ENCODE measurements at regions not wholly inside any gene's neighbourhood (a gene's known extent, or its start where the extent isn't known, plus 50 kb on each side); places are given as distances from the start of the nearest gene placed in this dataset.

GRCh38 chr3:110753516-110753915, 318.1 kb upstream of the NECTIN3 start:
- DNase-seq (ENCODE audit: low spot score): no peak

- no peak for DNase-seq (ENCODE audit: low spot score)
These were observed 317.3 kb upstream of the NECTIN3 start for GRCh38 chr3:110754212-110754916.

- no peak for DNase-seq (ENCODE audit: low spot score)
These were observed 316.3 kb upstream of the NECTIN3 start for GRCh38 chr3:110755345-110755744.

- no peak for DNase-seq (ENCODE audit: low spot score)
These were observed 314.9 kb upstream of the NECTIN3 start for GRCh38 chr3:110756705-110757104.

- DNase-seq (ENCODE audit: low spot score): no peak
These were observed 313.4 kb upstream of the NECTIN3 start for GRCh38 chr3:110758208-110758607.

- no peak for DNase-seq (ENCODE audit: low spot score)
These were observed 304.5 kb upstream of the NECTIN3 start for GRCh38 chr3:110767156-110767555.

- no peak for DNase-seq (ENCODE audit: low spot score)
These were observed 303.8 kb upstream of the NECTIN3 start for GRCh38 chr3:110767838-110768237.

- no peak for DNase-seq (ENCODE audit: low spot score)
These were observed 298.1 kb upstream of the NECTIN3 start for GRCh38 chr3:110773413-110773954.

- no peak for DNase-seq (ENCODE audit: low spot score)
These were observed 296.9 kb upstream of the NECTIN3 start for GRCh38 chr3:110774496-110775265.

- DNase-seq (ENCODE audit: low spot score): no peak
These were observed 292.0 kb upstream of the NECTIN3 start for GRCh38 chr3:110779581-110779980.

GRCh38 chr3:110783541-110783940, 288.1 kb upstream of the NECTIN3 start:
- DNase-seq (ENCODE audit: low spot score): no peak

- DNase-seq (ENCODE audit: low spot score): no peak
These were observed 282.8 kb upstream of the NECTIN3 start for GRCh38 chr3:110788794-110789193.

GRCh38 chr3:110789315-110789714, 282.3 kb upstream of the NECTIN3 start:
- DNase-seq (ENCODE audit: low spot score): no peak

GRCh38 chr3:110790631-110791030, 281.0 kb upstream of the NECTIN3 start:
- DNase-seq (ENCODE audit: low spot score): no peak

GRCh38 chr3:110791995-110792686, 279.5 kb upstream of the NECTIN3 start:
- no peak for DNase-seq (ENCODE audit: low spot score)

GRCh38 chr3:110793611-110794010, 278.0 kb upstream of the NECTIN3 start:
- DNase-seq (ENCODE audit: low spot score): no peak

GRCh38 chr3:110795163-110795562, 276.5 kb upstream of the NECTIN3 start:
- DNase-seq (ENCODE audit: low spot score): no peak

- no peak for DNase-seq (ENCODE audit: low spot score)
These were observed 272.3 kb upstream of the NECTIN3 start for GRCh38 chr3:110799271-110799670.

GRCh38 chr3:110804856-110805255, 266.8 kb upstream of the NECTIN3 start:
- DNase-seq (ENCODE audit: low spot score): no peak

- DNase-seq (ENCODE audit: low spot score): no peak
These were observed 264.7 kb upstream of the NECTIN3 start for GRCh38 chr3:110806924-110807323.

- no peak for DNase-seq (ENCODE audit: low spot score)
These were observed 263.0 kb upstream of the NECTIN3 start for GRCh38 chr3:110808630-110809029.

- no peak for DNase-seq (ENCODE audit: low spot score)
These were observed 261.3 kb upstream of the NECTIN3 start for GRCh38 chr3:110810356-110810755.

GRCh38 chr3:110811050-110811449, 260.6 kb upstream of the NECTIN3 start:
- no peak for DNase-seq (ENCODE audit: low spot score)

Measured in D341Med (cell line).